Body of pancreas (tissue), 4 donors: ENCODE measurements at regions not wholly inside any gene's neighbourhood (a gene's known extent, or its start where the extent isn't known, plus 50 kb on each side); places are given as distances from the start of the nearest gene placed in this dataset.

Source experiments
- ATAC-seq: fragments of 150-250 bp; one replicate; pipeline ENCODE4 v1.9.1; 2016
- DNase-seq, 4 donors: peaks; one replicate each; pipeline ENCODE4 v3.0.0-alpha.2; 2019
- H3K27ac ChIP-seq, 4 donors: fragments of 200-600 bp; sonication (generic); 1 replicate in 3 of 4; 2 replicates in 1 of 4; pipeline versions ENCODE4 v1.5.1 to v1.6.1; 2016 to 2019; ENCODE audit warnings: mild to moderate bottlenecking in 1 of 4, mixed read lengths in 1 of 4, moderate library complexity in 1 of 4
- H3K27me3 ChIP-seq, 2 donors: fragments of 200-600 bp; sonication (generic); one replicate each; pipeline ENCODE4 v1.6.0; 2016; ENCODE audit warnings: mild to moderate bottlenecking in 1 of 2
- H3K36me3 ChIP-seq, 2 donors: fragments of 200-600 bp; sonication (generic); replicated peaks in 1 of 2; 2 replicates each; pipeline ENCODE4 v1.5.1; 2016; ENCODE audit warnings: low read depth in 2 of 2; ENCODE audit not compliant: insufficient read depth in 1 of 2
- H3K4me1 ChIP-seq: fragments of 200-600 bp; sonication (generic); one replicate; pipeline ENCODE4 v1.6.0; 2016
- H3K4me3 ChIP-seq, 2 donors: fragments of 200-600 bp; sonication (generic); 1 replicate in 1 of 2; 2 replicates in 1 of 2; pipeline ENCODE4 v1.5.1; 2016 to 2019
- H3K9me3 ChIP-seq, 3 donors: fragments of 200-600 bp; sonication (generic); 1 replicate in 2 of 3; 2 replicates in 1 of 3; pipeline ENCODE4 v1.5.1; 2016
- CTCF ChIP-seq, 7 experiments: fragments of 450-650 bp in 4 of 7; fragments of 200-600 bp in 3 of 7; sonication (generic) in 3 of 7; IDR thresholded peaks; one replicate each; pipeline ENCODE4 v1.5.1; 2016 to 2019; ENCODE audit warnings: antibody characterized with exemption in 7 of 7
- POLR2A ChIP-seq, 3 donors: fragments of 450-650 bp; IDR thresholded peaks; one replicate each; pipeline ENCODE4 v1.6.1; 2016; ENCODE audit warnings: antibody characterized with exemption in 3 of 3, mild to moderate bottlenecking in 2 of 3
- WGBS, 2 donors: methylation state at CpG; one replicate each; pipeline ENCODE4 v1.1.5; 2017; 5-methylcytosine and 5-hydroxymethylcytosine counted together
- intact Hi-C: fragments of 100-400 bp; cut with DNase I; formaldehyde crosslinking; loops from one replicate; pipeline ENCODE4 v1.15.1; 2023

DNA sequence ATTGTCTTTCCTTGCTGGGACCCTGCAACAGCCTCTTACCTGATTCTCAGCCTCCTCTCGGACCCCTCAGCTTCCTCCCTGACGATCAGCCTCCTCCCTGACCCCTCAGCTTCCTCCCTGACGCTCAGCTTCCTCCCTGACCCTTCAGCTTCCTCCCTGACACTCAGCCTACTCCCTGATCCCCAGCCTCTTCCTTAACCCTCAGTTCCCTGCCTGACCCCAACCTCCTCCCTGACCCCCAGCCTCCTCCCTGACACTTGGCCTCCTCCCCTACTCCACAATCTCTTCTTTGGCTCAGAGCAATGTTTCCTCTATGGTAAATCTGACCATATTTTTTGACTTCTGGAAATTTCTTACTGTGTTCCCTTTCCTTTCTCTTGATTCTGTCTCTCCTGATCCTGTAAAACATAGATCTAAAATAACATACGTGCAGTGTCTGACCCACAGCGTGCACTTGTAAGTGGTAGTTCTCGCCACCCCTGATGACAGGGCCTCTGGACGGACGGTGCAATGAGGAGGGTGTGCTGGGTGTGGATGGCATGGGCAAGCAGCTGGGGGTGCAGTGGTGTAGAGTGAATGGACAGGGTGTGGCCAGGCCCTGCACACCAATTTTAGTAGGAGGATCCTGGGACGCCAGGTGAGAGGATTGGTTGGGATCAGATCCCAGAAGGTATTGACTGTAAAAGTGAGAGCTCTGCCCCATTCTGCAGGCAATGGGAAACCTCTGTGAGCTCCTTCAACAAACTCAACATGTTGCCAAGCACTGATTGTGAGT, 264.1 kb downstream of the FOXD2 start:
- Histone ChIP-seq H3K36me3 (no peaks in the 10 kb centered on the region), H3K4me1 (no peaks in the 10 kb centered on the region), H3K27ac (no peak overlapping the region), H3K4me3 (no peak overlapping the region), H3K27me3 (no peaks in the 10 kb centered on the region), H3K9me3 (no peaks in the 10 kb centered on the region)
- ATAC-seq, result no peak
- TF ChIP-seq CTCF (IDR thresholded peaks at IDR 0.05) (no peak), POLR2A (IDR thresholded peaks at IDR 0.05) (no peak)
- intact Hi-C loops, result no loop called here
- 76 to 84% methylated on average over 9 of the region's 9 CpGs for WGBS, 2 donors
- DNase-seq, result no peak

DNA sequence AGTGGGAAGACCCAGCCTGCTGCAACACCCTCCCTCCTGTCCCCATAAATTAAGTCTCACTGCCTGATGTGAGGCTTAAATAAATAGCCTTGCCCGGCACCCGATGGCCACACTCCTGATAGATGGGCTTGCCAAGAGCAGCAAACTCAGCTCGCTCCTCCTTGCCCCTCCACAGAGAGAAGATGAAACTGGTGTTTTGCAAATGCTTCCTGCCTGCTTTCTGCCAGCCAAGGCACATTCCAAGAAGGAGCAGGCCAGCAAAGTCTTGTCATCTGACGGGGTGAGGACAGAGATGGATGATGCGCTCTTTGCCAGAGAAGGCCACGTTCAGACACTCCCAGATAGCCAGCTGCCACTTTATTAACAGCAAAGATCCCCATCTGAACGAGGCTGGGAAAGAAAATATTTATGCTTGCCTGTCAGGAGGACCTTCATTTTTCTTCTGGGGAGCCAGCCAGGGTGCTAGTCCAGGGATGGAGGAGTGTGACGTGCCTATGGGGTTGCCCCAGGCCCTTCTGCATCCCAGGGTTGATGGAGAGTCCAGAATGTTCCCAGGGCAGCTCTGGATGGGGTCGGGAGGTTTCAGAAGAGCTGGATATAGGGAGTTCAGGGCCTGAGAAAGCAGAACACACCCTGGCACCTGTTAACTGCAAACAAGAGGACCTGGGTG, 265.4 kb downstream of the FOXD2 start:
- WGBS, 2 donors, result 61 to 64% methylated on average over 9 of the region's 9 CpGs
- H3K4me3 ChIP-seq, result no peak overlapping the region
- H3K9me3 ChIP-seq, result no peaks in the 10 kb centered on the region
- intact Hi-C loops, result no loop called here
- H3K27me3 ChIP-seq, result no peaks in the 10 kb centered on the region
- no peaks in the 10 kb centered on the region for H3K36me3 ChIP-seq
- no peak overlapping the region for H3K27ac ChIP-seq
- H3K4me1 ChIP-seq, result no peaks in the 10 kb centered on the region
- ATAC-seq (no peak), DNase-seq (no peak)
- no peak for TF ChIP-seq CTCF (IDR thresholded peaks at IDR 0.05)
- TF ChIP-seq POLR2A (IDR thresholded peaks at IDR 0.05), result no peak

DNA sequence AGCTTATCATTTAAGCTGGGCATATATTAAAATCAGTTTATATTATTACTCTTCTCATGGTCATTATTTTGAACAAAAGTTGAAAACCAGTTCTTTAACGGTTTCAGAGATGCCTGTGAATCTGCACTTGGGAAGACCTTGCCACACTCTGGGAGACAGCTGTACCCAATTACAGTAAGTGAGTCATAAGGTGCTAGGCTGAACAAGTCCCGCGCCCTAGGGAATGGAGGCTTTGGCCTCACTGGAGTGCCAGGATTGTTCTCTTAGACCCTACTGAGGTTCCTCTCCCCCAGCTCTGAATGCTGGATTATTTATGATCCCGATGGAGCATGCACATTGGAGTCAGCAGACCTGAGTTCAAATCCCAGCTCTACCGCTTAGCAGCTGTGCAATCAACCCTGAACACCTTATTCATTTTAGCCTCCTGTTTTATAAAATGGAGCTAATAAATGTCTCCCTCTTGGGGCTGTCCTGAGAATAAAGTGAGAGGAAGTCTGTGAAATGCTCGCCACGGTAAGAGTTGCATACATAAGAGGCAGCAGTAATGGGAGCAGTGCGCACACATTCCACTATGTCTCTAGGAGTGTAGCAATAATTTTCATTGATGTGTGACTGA, 266.2 kb downstream of the FOXD2 start:
- H3K4me3 ChIP-seq, result no peak overlapping the region
- DNase-seq (no peak), ATAC-seq (no peak)
- H3K27me3 ChIP-seq, result peaks cover 0 to 7% of the 10 kb centered on the region in 2 donors
- intact Hi-C loops, result no loop called here
- TF ChIP-seq CTCF (IDR thresholded peaks at IDR 0.05) (no peak), POLR2A (IDR thresholded peaks at IDR 0.05) (no peak)
- no peaks in the 10 kb centered on the region for H3K9me3 ChIP-seq
- H3K36me3 ChIP-seq, result no peaks in the 10 kb centered on the region
- H3K27ac ChIP-seq, result no peak overlapping the region
- H3K4me1 ChIP-seq, result peaks cover 6% of the 10 kb centered on the region
- WGBS, 2 donors, result 70 to 76% methylated on average over 8 of the region's 8 CpGs

DNA sequence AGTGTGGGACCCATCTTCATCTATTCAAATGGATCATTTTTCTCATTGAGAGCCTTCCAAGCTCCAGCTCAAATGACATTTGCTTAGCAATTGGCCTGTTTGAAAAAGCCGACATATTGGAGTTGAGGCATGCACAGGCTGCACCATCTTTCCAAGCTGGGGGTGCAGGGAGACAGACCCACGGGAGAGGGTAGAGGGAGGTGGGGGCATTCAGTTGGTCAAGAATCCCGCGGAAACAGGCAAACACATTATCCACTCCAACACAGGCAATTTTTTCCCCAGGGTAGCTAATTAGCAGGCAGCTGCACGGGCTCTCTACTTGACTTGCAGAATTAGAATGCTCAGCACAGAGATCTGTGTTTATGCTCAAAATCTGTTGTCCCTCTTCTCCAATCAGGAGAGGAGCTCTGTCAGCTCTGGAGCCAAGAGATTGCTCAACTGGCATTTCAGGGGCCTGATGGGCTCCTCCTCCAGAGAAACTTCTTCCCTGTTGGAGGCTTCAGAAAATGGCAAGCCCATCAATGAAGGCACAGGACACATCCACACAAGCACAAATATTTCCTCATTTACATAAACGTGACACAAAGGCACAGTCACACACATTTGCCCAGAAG, 267.8 kb downstream of the FOXD2 start:
- intact Hi-C loops, result no loop called here
- H3K4me1 ChIP-seq, result peaks cover 21% of the 10 kb centered on the region

More for the DNA sequence above, 267.8 kb downstream of the FOXD2 start:
- Histone ChIP-seq H3K9me3 (no peaks in the 10 kb centered on the region), H3K36me3 (no peaks in the 10 kb centered on the region), H3K27ac (no peak overlapping the region), H3K4me3 (no peak overlapping the region), H3K27me3 (peaks cover 0 to 22% of the 10 kb centered on the region in 2 donors)
- DNase-seq, result no peak
- WGBS, 2 donors, result 54 to 61% methylated on average over 5 to 6 of the region's 6 CpGs
- TF ChIP-seq CTCF (IDR thresholded peaks at IDR 0.05), result no peak
- TF ChIP-seq POLR2A (IDR thresholded peaks at IDR 0.05), result no peak
- ATAC-seq, result no peak
